HG02943 (cell line): ENCODE measurements at regions not wholly inside any gene's neighbourhood (a gene's known extent, or its start where the extent isn't known, plus 50 kb on each side); places are given as distances from the start of the nearest gene placed in this dataset.
"Not testable (repeated sequence)": the region's sequence is repeated elsewhere in the genome, so short reads cannot be mapped to it uniquely, and the experiment has no call there.

ENCODE experiments used
- ATAC-seq: cut with Tn5 transposase; IDR thresholded peaks from one replicate; pipeline ENCODE4 v1.9.1; 2021; ENCODE audit warnings: mild to moderate bottlenecking, low read depth, moderate library complexity; ENCODE audit not compliant: unreplicated experiment

DNA sequence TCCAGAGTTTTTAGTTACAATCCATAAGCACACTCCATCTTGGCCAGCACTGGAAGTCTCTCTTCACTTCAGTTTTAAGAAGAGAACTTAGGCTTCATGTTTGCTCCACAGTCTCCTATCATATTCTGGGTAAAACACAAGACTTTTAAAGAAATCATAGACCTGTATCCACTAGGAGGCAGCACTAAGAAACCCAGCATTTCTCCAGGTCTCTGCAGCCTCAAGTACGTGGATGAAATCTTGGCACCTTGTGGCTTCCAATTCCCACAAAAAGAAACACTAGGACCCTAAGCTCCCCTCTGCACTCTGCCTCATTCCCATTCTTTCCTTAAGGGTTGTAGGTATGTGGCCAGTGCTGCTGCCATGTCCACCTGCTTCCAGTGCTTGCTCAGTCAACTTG, 367.3 kb upstream of the CASK start:
- ATAC-seq, result no peak

- ATAC-seq, result no peak
These were observed 366.4 kb upstream of the CASK start for GRCh38 chrX:42289492-42290385.

GRCh38 chrX:42285681-42286080, 362.3 kb upstream of the CASK start:
- ATAC-seq, result not testable (repeated sequence)

DNA sequence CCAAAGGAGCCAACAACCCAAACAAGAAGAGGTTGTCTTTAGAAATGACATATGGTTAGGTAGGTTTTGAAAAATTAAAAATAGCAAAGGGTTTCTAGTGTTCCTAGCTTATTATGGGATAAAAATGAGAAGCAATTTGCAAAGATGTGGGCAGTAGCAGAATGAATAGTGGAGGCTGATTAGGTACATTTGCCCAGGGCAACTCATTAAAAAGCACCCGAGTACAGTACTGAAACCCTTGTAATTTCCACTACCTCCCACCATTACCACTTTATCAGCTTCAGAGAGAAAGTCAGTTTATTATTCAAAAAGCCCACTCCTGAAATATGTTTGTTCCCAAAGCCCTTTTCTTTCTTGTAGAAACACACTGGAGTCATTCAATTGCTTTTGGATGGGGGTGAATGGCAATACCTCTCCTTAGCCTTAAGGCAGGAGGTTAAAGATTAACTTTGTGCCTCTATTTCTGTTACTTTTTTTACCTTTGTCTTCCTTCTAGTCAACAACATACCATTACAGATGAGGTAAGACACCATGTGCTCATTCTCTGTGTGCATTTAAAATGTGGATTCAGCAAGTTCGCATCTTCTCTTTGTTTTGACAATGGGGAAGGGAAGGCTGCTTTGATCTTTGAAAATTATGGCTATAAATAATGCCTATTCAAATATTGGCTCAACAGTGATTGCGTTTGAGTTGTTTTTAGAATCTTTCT, 353.8 kb upstream of the CASK start:
- no peak for ATAC-seq

- ATAC-seq, result no peak
These were observed 350.8 kb upstream of the CASK start for GRCh38 chrX:42274151-42274550.

- ATAC-seq, result no peak
These were observed 350.0 kb upstream of the CASK start for GRCh38 chrX:42273387-42273786.

GRCh38 chrX:42269186-42269585, 345.8 kb upstream of the CASK start:
- ATAC-seq, result no peak

GRCh38 chrX:42260854-42261253, 337.5 kb upstream of the CASK start:
- ATAC-seq, result no peak

DNA sequence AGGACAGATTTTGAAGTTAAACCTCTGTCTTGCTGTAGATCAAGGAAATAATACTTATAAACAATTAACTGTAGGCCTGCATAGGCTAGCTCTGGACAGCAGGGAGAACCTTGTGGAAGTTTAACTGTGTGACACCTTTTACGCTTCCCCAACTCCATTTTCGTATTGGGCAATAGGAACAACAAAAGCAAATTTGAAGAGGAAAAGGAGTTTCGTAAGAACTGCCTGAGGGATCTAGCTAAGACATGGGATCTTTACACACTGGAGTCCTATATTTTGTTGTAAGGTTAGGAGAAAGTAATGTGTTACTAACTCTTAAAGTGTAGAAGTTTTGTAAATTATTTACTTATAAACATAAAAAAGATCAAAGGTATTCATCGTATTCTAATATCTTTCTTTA, 324.9 kb upstream of the CASK start:
- no peak for ATAC-seq

- no peak for ATAC-seq
These were observed 323.9 kb upstream of the CASK start for GRCh38 chrX:42247241-42247640.

DNA sequence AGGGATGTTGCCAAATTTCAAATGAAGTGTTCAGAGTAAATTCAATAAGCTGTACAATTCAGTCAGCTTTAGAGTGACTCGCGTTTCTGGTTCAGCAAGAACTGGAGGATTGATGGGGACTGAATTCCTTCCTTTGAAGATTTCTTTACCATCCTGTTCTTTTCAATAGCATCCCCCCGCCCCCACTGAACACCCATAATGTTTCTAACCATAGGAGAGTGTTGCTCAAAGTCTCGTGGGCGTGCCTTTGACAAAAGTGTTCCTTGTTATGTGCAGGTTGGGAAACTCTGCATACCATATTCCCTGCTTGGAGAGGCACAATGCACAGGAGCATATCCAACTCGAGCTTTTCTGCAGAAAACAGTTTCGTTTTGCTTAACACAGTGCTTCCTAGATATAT, 323.5 kb upstream of the CASK start:
- ATAC-seq, result no peak

GRCh38 chrX:42242004-42242403, 318.6 kb upstream of the CASK start:
- ATAC-seq, result no peak

DNA sequence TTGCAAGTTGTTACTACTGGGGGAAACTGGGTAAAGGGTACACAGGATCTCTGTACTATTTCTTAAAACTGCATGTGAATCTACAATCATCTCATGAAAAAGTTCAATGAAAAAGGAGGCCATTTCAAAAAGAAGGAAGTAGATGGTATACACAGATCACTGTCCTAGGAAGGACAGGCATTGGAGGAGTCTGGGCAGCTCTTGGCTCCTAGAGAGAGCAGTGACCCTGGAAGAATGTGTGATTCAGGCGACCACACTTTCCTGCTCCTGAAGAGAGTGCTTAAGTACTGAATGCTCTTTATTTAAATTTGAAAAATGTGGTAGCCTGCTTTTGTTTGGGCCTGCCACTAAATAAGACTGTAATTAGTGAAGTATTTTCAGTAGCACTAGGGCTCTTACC, 318.1 kb upstream of the CASK start:
- ATAC-seq, result no peak

GRCh38 chrX:42237956-42238355, 314.6 kb upstream of the CASK start:
- no peak for ATAC-seq

DNA sequence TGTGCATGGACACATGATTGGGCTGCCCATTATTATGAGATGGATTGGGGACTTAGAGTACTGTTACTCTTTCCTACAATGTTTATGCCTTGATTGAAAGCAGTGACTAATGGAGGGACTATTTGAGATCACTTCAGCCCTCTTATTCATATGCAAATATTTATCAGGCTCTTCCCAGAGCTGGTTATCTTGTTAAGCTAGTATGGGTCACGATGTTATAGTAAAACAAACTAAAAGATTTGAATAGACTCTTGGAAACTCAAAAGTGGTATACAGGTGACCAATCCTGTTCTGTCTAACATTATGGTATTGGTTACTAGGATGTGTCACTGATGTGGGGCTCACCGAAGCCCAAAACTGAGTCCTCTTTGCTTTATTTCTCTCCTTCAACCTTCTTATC, 306.2 kb upstream of the CASK start:
- ATAC-seq, result no peak

GRCh38 chrX:42220666-42221065, 297.3 kb upstream of the CASK start:
- no peak for ATAC-seq

DNA sequence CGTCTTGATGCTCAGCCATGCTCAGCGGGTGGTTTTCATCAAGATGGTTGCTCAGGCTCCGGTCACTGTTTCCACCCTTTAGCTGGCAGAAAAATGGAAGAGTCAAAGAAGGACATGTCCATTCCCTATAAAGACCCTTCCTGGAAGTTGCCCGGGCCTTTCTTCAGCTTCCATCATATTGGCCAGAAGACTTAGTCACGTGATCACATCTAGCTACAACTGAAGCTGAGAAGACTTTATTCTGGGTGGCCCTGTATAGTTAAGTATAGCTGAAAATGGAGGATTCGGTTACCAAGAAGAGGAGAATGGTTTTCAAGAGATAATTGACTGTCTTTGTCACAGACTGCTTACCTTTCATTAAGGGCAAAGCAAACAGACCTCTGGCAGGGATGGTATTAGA, 296.7 kb upstream of the CASK start:
- no peak for ATAC-seq

GRCh38 chrX:42219231-42219630, 295.9 kb upstream of the CASK start:
- ATAC-seq, result no peak

GRCh38 chrX:42195506-42195905, 272.2 kb upstream of the CASK start:
- no peak for ATAC-seq

- ATAC-seq, result no peak
These were observed 266.2 kb upstream of the CASK start for GRCh38 chrX:42189576-42189975.

DNA sequence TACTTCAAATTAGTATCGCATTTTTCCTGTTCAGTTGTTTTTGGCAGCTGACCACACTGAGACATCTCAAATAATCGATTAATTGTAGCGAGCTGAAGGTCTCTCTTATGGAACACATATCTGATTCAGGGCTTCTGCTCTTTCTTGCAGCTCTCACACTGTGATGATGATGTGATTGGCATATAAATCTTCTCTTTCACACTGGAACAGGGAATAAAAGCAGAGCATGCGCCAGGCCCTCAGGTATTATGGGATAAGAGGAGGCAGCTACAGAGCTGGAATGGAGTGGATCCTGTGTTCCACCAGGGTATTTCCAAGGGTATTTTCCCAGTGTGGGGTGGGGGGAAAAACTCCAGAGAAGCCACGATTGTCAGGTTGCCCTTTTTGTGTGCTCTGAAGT, 265.4 kb upstream of the CASK start:
- no peak for ATAC-seq

GRCh38 chrX:42176789-42177188, 253.4 kb upstream of the CASK start:
- ATAC-seq, result no peak
